Neural cell (in vitro differentiated cells): ENCODE measurements at regions not wholly inside any gene's neighbourhood (a gene's known extent, or its start where the extent isn't known, plus 50 kb on each side); places are given as distances from the start of the nearest gene placed in this dataset.

Source experiments
- EP300 ChIP-seq: fragments of 450-650 bp; conservative IDR thresholded peaks from 2 replicates; pipeline ENCODE4 v1.6.1; 2014; ENCODE audit warnings: antibody characterized with exemption, mild to moderate bottlenecking, moderate library complexity; ENCODE audit not compliant: poor library complexity, severe bottlenecking
- EZH2 ChIP-seq: fragments of 200-600, 300-800 bp; shearing (Covaris generic), sonication (generic); IDR thresholded peaks from 2 replicates; pipeline ENCODE4 v1.6.1; 2014; ENCODE audit warnings: antibody characterized with exemption, low read length, borderline replicate concordance, mild to moderate bottlenecking; ENCODE audit not compliant: insufficient read depth, poor library complexity, severe bottlenecking

- TF ChIP-seq EP300 = no peak
- TF ChIP-seq EZH2 = no peak
Observed at GRCh38 chr6:134708079-134708478, 241.8 kb downstream of the ALDH8A1 start.
